WTC11 (cell line): ENCODE measurements at regions not wholly inside any gene's neighbourhood (a gene's known extent, or its start where the extent isn't known, plus 50 kb on each side); places are given as distances from the start of the nearest gene placed in this dataset.

Experiments used
- CREM ChIP-seq: sonication (generic); formaldehyde crosslinking; IDR thresholded peaks from 2 replicates; pipeline ENCODE4 v1.8.1; 2022; ENCODE audit warnings: mild to moderate bottlenecking, missing genetic modification reagents, moderate library complexity
- FOXK1 ChIP-seq: sonication (generic); formaldehyde crosslinking; IDR thresholded peaks from 2 replicates; pipeline ENCODE4 v1.8.0; 2022; ENCODE audit warnings: mild to moderate bottlenecking, moderate library complexity, missing genetic modification reagents
- JUN ChIP-seq: sonication (generic); formaldehyde crosslinking; IDR thresholded peaks from 2 replicates; pipeline ENCODE4 v1.8.0; 2023; ENCODE audit warnings: mild to moderate bottlenecking, missing genetic modification reagents
- NFE2L1 ChIP-seq: sonication (generic); formaldehyde crosslinking; IDR thresholded peaks from 2 replicates; pipeline ENCODE4 v1.8.1; 2023; ENCODE audit warnings: missing genetic modification reagents
- PREB ChIP-seq: sonication (generic); formaldehyde crosslinking; IDR thresholded peaks from 2 replicates; pipeline ENCODE4 v1.8.1; 2022; ENCODE audit warnings: mild to moderate bottlenecking, missing genetic modification reagents, moderate library complexity, borderline replicate concordance
- TEAD4 ChIP-seq: sonication (generic); formaldehyde crosslinking; IDR thresholded peaks from 2 replicates; pipeline ENCODE4 v1.8.0; 2022; ENCODE audit warnings: mild to moderate bottlenecking, missing genetic modification reagents
- TF ChIP-seq, protein P1 (sequence below): fragments of 200-600 bp; IDR thresholded peaks from 2 replicates; pipeline ENCODE4 v1.8.0; 2022; ENCODE audit warnings: antibody characterized with exemption

- TF ChIP-seq CREM (CRISPR knock-in tag) = no peak
- TF ChIP-seq, protein P1, sequence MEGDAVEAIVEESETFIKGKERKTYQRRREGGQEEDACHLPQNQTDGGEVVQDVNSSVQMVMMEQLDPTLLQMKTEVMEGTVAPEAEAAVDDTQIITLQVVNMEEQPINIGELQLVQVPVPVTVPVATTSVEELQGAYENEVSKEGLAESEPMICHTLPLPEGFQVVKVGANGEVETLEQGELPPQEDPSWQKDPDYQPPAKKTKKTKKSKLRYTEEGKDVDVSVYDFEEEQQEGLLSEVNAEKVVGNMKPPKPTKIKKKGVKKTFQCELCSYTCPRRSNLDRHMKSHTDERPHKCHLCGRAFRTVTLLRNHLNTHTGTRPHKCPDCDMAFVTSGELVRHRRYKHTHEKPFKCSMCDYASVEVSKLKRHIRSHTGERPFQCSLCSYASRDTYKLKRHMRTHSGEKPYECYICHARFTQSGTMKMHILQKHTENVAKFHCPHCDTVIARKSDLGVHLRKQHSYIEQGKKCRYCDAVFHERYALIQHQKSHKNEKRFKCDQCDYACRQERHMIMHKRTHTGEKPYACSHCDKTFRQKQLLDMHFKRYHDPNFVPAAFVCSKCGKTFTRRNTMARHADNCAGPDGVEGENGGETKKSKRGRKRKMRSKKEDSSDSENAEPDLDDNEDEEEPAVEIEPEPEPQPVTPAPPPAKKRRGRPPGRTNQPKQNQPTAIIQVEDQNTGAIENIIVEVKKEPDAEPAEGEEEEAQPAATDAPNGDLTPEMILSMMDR = no peak
- TF ChIP-seq TEAD4 (CRISPR knock-in tag) = no peak
- no peak for TF ChIP-seq PREB (CRISPR knock-in tag)
- no peak for TF ChIP-seq NFE2L1 (CRISPR knock-in tag)
- TF ChIP-seq JUN = no peak
- no peak for TF ChIP-seq FOXK1 (CRISPR knock-in tag)
Observed at GRCh38 chr6:88456221-88456859, 290.2 kb upstream of the CNR1 start.
